Panc1 (cell line): ENCODE measurements at regions not wholly inside any gene's neighbourhood (a gene's known extent, or its start where the extent isn't known, plus 50 kb on each side); places are given as distances from the start of the nearest gene placed in this dataset.

Source experiments
- ATAC-seq: fragments of 200-7000 bp; cut with Tn5 transposase; 2 replicates; pipeline ENCODE4 v1.9.1; 2020; ENCODE audit warnings: mild to moderate bottlenecking, moderate library complexity
- BruUV-seq: library from RNA; stranded (reverse); fragments of 400-500 nt; replicated peaks from 2 replicates; lab custom pipeline; 2021; lab: Mats Ljungman, UMichigan
- CTCF ChIA-PET: fragments of 300-600 bp; sonication (Branson Sonifier 250); formaldehyde crosslinking; loops from one replicate; lab custom pipeline; 2022; ENCODE audit warnings: antibody characterized with exemption; lab: Charles Lee
- POLR2A ChIA-PET: fragments of 300-600 bp; sonication (Branson Sonifier 250); formaldehyde crosslinking; loops from one replicate; lab custom pipeline; 2022; ENCODE audit warnings: antibody characterized with exemption; lab: Charles Lee
- DNase-seq: peaks from one replicate; pipeline ENCODE4 v3.0.0-alpha.2; 2010; ENCODE audit warnings: low read depth, low spot score
- H3K27ac ChIP-seq: 2 replicates; pipeline ENCODE4 v1.5.1; 2011; ENCODE audit warnings: mild to moderate bottlenecking, low read length, inconsistent platforms
- H3K27me3 ChIP-seq: fragments of 200-500 bp; sonication (Bioruptor generic); 2 replicates; pipeline ENCODE4 v1.6.0; 2014; ENCODE audit warnings: low read length, inconsistent platforms; ENCODE audit not compliant: control insufficient read depth, insufficient read depth
- H3K36me3 ChIP-seq: fragments of 200-500 bp; sonication (Bioruptor generic); 2 replicates; pipeline ENCODE4 v1.5.1; 2014; ENCODE audit warnings: inconsistent platforms, mild to moderate bottlenecking, low read length, moderate library complexity; ENCODE audit not compliant: control insufficient read depth, insufficient read depth
- H3K4me1 ChIP-seq: 2 replicates; pipeline ENCODE4 v1.5.1; 2011; ENCODE audit warnings: inconsistent platforms, mild to moderate bottlenecking, low read length, moderate library complexity; ENCODE audit not compliant: control insufficient read depth, insufficient read depth
- H3K4me3 ChIP-seq, 2 experiments: 2 replicates each; pipeline ENCODE4 v1.5.1; 2011 to 2012; ENCODE audit warnings: low read depth in 2 of 2, low read length in 2 of 2, mild to moderate bottlenecking in 2 of 2, inconsistent platforms in 1 of 2, moderate library complexity in 1 of 2
- H3K9me3 ChIP-seq: fragments of 200-500 bp; sonication (Bioruptor generic); 2 replicates; pipeline ENCODE4 v1.5.1; 2014; ENCODE audit warnings: low read depth, mild to moderate bottlenecking, inconsistent platforms, low read length, moderate library complexity; ENCODE audit not compliant: control insufficient read depth, insufficient read depth
- POLR2AphosphoS5 ChIP-seq: IDR thresholded peaks from 2 replicates; pipeline ENCODE4 v1.6.1; 2012; ENCODE audit warnings: mild to moderate bottlenecking, low read depth, low read length, moderate library complexity
- SIN3A ChIP-seq: IDR thresholded peaks from 2 replicates; pipeline ENCODE4 v1.6.1; 2012; ENCODE audit warnings: low read depth, mild to moderate bottlenecking, low read length, moderate library complexity, borderline replicate concordance; ENCODE audit not compliant: insufficient read depth
- TCF7L2 ChIP-seq: IDR thresholded peaks from 2 replicates; pipeline ENCODE4 v1.6.1; 2011; ENCODE audit warnings: mild to moderate bottlenecking, low read depth, low read length, inconsistent platforms
- in situ Hi-C: cut with HindIII; loops from 2 replicates; pipeline ENCODE4 v1.10.0; 2016; ENCODE audit warnings: low sequenced_read_pairs, low pct_unique_long_range_greater_than_20kb
- intact Hi-C: fragments of 100-400 bp; cut with micrococcal nuclease; formaldehyde crosslinking; loops from one replicate; pipeline ENCODE4 v1.10.0; 2022; ENCODE audit not compliant: unreplicated experiment
- TF ChIP-seq, protein P1 (sequence below), 2 experiments: IDR thresholded peaks; 2 replicates each; pipeline ENCODE4 v1.6.1; 2011 to 2012; ENCODE audit warnings: low read depth in 2 of 2, control low read depth in 1 of 2, low read length in 1 of 2, mild to moderate bottlenecking in 1 of 2, moderate library complexity in 1 of 2; ENCODE audit not compliant: insufficient read depth in 1 of 2
- TF ChIP-seq, protein P2 (sequence below): fragments of 450-650 bp; IDR thresholded peaks from 2 replicates; pipeline ENCODE4 v1.5.1; 2017; ENCODE audit warnings: mild to moderate bottlenecking

DNA sequence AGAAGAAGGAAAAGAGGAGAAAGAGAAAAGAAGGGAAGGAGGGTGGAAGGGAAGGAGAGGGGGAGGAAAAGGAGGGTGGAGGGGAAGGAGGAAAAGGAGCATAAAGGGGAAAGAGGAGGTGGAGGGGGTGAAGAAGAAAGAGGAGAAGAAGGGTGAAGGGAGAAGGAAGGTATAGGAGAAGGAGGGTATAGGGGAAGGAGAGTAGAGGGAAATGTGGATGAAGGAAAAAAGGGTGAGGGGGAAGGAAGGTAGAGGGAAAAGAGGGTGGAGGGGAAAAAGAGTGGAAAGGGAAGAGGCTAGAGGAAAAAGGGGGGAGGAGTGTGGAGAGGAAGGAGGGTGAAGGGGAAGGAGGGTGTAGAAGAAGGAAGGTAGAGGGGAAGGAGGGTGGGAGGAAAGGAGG is 928.6 kb downstream of the UQCRFS1 start:
- no peak overlapping the region for H3K27ac ChIP-seq
- H3K27me3 ChIP-seq, result no peaks in the 10 kb centered on the region
- no peak overlapping the region for H3K4me3 ChIP-seq
- H3K36me3 ChIP-seq, result no peaks in the 10 kb centered on the region
- in situ Hi-C loops (no loop called here), intact Hi-C loops (no loop called here)
- no peaks in the 10 kb centered on the region for H3K9me3 ChIP-seq
- ChIA-PET POLR2A (no interaction called here), CTCF (no interaction called here)
- DNase-seq (no peak), ATAC-seq (no peak)
- TF ChIP-seq, protein P1, sequence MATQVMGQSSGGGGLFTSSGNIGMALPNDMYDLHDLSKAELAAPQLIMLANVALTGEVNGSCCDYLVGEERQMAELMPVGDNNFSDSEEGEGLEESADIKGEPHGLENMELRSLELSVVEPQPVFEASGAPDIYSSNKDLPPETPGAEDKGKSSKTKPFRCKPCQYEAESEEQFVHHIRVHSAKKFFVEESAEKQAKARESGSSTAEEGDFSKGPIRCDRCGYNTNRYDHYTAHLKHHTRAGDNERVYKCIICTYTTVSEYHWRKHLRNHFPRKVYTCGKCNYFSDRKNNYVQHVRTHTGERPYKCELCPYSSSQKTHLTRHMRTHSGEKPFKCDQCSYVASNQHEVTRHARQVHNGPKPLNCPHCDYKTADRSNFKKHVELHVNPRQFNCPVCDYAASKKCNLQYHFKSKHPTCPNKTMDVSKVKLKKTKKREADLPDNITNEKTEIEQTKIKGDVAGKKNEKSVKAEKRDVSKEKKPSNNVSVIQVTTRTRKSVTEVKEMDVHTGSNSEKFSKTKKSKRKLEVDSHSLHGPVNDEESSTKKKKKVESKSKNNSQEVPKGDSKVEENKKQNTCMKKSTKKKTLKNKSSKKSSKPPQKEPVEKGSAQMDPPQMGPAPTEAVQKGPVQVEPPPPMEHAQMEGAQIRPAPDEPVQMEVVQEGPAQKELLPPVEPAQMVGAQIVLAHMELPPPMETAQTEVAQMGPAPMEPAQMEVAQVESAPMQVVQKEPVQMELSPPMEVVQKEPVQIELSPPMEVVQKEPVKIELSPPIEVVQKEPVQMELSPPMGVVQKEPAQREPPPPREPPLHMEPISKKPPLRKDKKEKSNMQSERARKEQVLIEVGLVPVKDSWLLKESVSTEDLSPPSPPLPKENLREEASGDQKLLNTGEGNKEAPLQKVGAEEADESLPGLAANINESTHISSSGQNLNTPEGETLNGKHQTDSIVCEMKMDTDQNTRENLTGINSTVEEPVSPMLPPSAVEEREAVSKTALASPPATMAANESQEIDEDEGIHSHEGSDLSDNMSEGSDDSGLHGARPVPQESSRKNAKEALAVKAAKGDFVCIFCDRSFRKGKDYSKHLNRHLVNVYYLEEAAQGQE (IDR thresholded peaks at IDR 0.05; ENCODE audit: insufficient read depth in 1 of 2, low read depth in 2 of 2, low read length in 1 of 2), result no peak
- no peak for TF ChIP-seq TCF7L2
- TF ChIP-seq, protein P2, sequence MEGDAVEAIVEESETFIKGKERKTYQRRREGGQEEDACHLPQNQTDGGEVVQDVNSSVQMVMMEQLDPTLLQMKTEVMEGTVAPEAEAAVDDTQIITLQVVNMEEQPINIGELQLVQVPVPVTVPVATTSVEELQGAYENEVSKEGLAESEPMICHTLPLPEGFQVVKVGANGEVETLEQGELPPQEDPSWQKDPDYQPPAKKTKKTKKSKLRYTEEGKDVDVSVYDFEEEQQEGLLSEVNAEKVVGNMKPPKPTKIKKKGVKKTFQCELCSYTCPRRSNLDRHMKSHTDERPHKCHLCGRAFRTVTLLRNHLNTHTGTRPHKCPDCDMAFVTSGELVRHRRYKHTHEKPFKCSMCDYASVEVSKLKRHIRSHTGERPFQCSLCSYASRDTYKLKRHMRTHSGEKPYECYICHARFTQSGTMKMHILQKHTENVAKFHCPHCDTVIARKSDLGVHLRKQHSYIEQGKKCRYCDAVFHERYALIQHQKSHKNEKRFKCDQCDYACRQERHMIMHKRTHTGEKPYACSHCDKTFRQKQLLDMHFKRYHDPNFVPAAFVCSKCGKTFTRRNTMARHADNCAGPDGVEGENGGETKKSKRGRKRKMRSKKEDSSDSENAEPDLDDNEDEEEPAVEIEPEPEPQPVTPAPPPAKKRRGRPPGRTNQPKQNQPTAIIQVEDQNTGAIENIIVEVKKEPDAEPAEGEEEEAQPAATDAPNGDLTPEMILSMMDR, result no peak
- TF ChIP-seq SIN3A, result no peak
- TF ChIP-seq POLR2AphosphoS5, result no peak
- BruUV-seq, result no TSS peak
- H3K4me1 ChIP-seq, result 0 out of 2 replicates have a peak, but pooled peaks cover 4% of the 10 kb centered on the region

DNA sequence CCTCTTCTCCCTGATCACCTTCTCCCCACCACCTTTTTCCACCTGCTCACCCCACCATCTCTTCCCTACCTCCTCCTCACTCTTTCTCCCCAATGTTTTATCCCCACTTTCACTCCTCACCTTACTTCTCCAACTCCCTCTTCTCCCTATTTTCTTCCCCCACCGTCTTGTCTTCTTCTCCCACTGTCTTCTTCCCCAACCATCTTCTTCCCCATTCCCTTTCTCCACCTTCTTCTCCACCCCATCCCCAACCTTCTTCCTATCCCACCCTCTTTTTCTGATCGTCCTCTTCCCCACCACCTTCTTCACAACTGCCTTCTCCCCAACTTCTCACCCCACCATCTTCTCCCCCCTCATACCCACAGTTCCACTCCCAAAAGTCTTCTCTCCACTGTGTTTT is 929.4 kb downstream of the UQCRFS1 start:
- BruUV-seq, result no TSS peak
- intact Hi-C loops (no loop called here), in situ Hi-C loops (no loop called here)
- Histone ChIP-seq H3K4me3 (no peak overlapping the region), H3K27me3 (no peaks in the 10 kb centered on the region), H3K4me1 (no peaks in the 10 kb centered on the region), H3K9me3 (no peaks in the 10 kb centered on the region), H3K27ac (no peak overlapping the region), H3K36me3 (no peaks in the 10 kb centered on the region)
- CTCF ChIA-PET, result no interaction called here
- POLR2A ChIA-PET, result no interaction called here
- DNase-seq (no peak), ATAC-seq (no peak)
- TF ChIP-seq, protein P2, result no peak
- TF ChIP-seq TCF7L2, result no peak
- TF ChIP-seq, protein P1 (IDR thresholded peaks at IDR 0.05; ENCODE audit: insufficient read depth in 1 of 2, low read depth in 2 of 2, low read length in 1 of 2), result no peak
- TF ChIP-seq SIN3A, result no peak
- TF ChIP-seq POLR2AphosphoS5, result no peak
